22Rv1 (cell line): ENCODE measurements at regions not wholly inside any gene's neighbourhood (a gene's known extent, or its start where the extent isn't known, plus 50 kb on each side); places are given as distances from the start of the nearest gene placed in this dataset.

Experiments
- CTCF ChIP-seq: fragments of 450-650 bp; IDR thresholded peaks from 2 replicates; pipeline ENCODE4 v1.5.1; 2017; ENCODE audit warnings: mild to moderate bottlenecking
- ZFX ChIP-seq: fragments of 450-650 bp; IDR thresholded peaks from 2 replicates; pipeline ENCODE4 v1.6.1; 2017; ENCODE audit warnings: antibody characterized with exemption, borderline replicate concordance

GRCh38 chr7:156196649-156197048 is 384.4 kb upstream of the SHH start:
- TF ChIP-seq ZFX (no peak), CTCF (no peak)
